Urinary bladder (tissue), 3 donors: ENCODE measurements at regions not wholly inside any gene's neighbourhood (a gene's known extent, or its start where the extent isn't known, plus 50 kb on each side); places are given as distances from the start of the nearest gene placed in this dataset.

Experiments
- DNase-seq: peaks from one replicate; pipeline ENCODE4 v3.0.0-alpha.2; 2015; ENCODE audit errors: extremely low spot score
- H3K27ac ChIP-seq: one replicate; pipeline ENCODE4 v1.5.1; 2013; ENCODE audit warnings: low read depth, mild to moderate bottlenecking, moderate library complexity
- H3K36me3 ChIP-seq: one replicate; pipeline ENCODE4 v1.6.1; 2013; ENCODE audit warnings: mild to moderate bottlenecking, moderate library complexity; ENCODE audit not compliant: insufficient read depth
- H3K4me1 ChIP-seq: one replicate; pipeline ENCODE4 v1.6.1; 2013; ENCODE audit warnings: mild to moderate bottlenecking, moderate library complexity; ENCODE audit not compliant: insufficient read depth
- H3K4me3 ChIP-seq: one replicate; pipeline ENCODE4 v1.5.1; 2013; ENCODE audit warnings: low read depth, low read length
- WGBS: extraction: QIAGEN DNeasy Blood & Tissue Kit; methylation state at CpG from one replicate; pipeline ENCODE4 v1.1.7; 2013; 5-methylcytosine and 5-hydroxymethylcytosine counted together
- donor health status: healthy with polysubstance abuse.
- donor health status: healthy.

DNA sequence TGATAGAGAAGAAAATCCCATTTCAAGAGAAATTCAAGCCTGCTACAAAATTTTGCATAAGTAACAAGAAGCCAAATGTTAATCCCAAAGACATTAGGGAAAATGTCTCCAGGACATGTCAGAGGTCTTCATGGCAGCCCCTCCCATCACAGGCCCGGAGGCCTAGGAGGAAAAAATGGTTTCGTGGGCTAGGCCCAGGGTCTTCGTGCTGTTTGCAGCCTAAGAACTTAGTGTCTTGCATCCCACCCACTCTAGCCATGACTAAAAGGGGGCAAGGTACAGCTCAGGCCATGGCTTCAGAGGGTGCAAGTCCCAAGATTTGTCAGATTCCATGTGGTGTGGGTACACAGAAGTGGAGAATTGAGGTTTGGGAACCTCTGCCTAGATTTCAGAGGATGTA is 57.8 kb upstream of the TAPT1 start:
- no peaks in the 10 kb centered on the region for H3K36me3 ChIP-seq
- DNase-seq = no peak
- H3K4me1 ChIP-seq = no peaks in the 10 kb centered on the region
- WGBS = 96% methylated on average over 3 of the region's 3 CpGs
- no peak overlapping the region for H3K4me3 ChIP-seq
- H3K27ac ChIP-seq = no peak overlapping the region

DNA sequence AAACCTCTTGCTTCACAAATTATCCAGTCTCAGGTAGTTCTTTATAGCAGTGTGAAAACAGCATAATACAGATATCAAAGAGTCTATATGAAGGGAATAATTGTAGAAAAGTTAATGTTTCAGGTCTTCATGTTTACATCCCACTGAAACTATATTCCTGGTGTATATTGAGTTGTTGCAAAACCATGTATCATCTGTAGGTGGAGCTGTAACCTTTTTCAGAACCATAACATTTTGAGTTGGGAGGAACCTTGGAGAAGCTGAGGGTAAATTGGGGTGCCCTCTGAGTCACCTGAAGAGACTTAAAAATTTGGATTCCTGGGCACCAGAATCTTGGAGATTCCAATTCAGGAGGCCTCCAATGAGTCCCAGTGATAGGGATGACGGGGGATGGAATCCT is 51.9 kb upstream of the TAPT1 start:
- no peak for DNase-seq
- H3K4me3 ChIP-seq = no peak overlapping the region
- H3K4me1 ChIP-seq = no peaks in the 10 kb centered on the region
- H3K36me3 ChIP-seq = no peaks in the 10 kb centered on the region
- H3K27ac ChIP-seq = no peak overlapping the region
- WGBS = 92% methylated on average over 1 of the region's 1 CpG
